K562 (cell line): ENCODE measurements at regions not wholly inside any gene's neighbourhood (a gene's known extent, or its start where the extent isn't known, plus 50 kb on each side); places are given as distances from the start of the nearest gene placed in this dataset.
A peak's percentile ranks its signal among the peaks of the same experiment; 100 is the strongest.

Source experiments
- ARID1B ChIP-seq: fragments of 450-650 bp; IDR thresholded peaks from 2 replicates; pipeline ENCODE4 v1.6.1; 2016; ENCODE audit warnings: antibody characterized with exemption, mild to moderate bottlenecking, inconsistent platforms
- BRD9 ChIP-seq: fragments of 450-650 bp; IDR thresholded peaks from 2 replicates; pipeline ENCODE4 v1.6.1; 2018; ENCODE audit warnings: low read depth; ENCODE audit not compliant: partially characterized antibody
- CHD4 ChIP-seq: fragments of 200-600 bp; sonication (generic); IDR thresholded peaks from 3 replicates; pipeline ENCODE4 v1.6.1; 2012; ENCODE audit warnings: low read depth, mild to moderate bottlenecking, mixed read lengths, low read length, inconsistent platforms; ENCODE audit not compliant: insufficient read depth, insufficient replicate concordance, poor library complexity, severe bottlenecking
- DACH1 ChIP-seq: fragments of 450-650 bp; IDR thresholded peaks from 2 replicates; pipeline ENCODE4 v1.6.1; 2018; ENCODE audit not compliant: partially characterized antibody
- ESRRB ChIP-seq: fragments of 250-450 bp; sonication (Bioruptor Pico); IDR thresholded peaks from 2 replicates; pipeline ENCODE4 v1.5.0; 2020; ENCODE audit warnings: mild to moderate bottlenecking, moderate library complexity, borderline replicate concordance
- FOXP4 ChIP-seq: sonication (generic); formaldehyde crosslinking; IDR thresholded peaks from 2 replicates; pipeline ENCODE4 v1.8.0; 2022; ENCODE audit warnings: mild to moderate bottlenecking, missing genetic modification reagents, borderline replicate concordance
- HDGF ChIP-seq: fragments of 450-650 bp; IDR thresholded peaks from 2 replicates; pipeline ENCODE4 v1.6.1; 2016
- NONO ChIP-seq, 2 experiments: fragments of 200-400 bp in 1 of 2; fragments of 450-650 bp in 1 of 2; formaldehyde crosslinking in 1 of 2; IDR thresholded peaks; 2 replicates each; pipeline ENCODE4 v1.6.1; 2017; ENCODE audit warnings: low read depth in 2 of 2, mild to moderate bottlenecking in 2 of 2, moderate library complexity in 2 of 2, low read length in 1 of 2
- NR3C1 ChIP-seq: sonication (generic); formaldehyde crosslinking; IDR thresholded peaks from 2 replicates; pipeline ENCODE4 v1.8.1; 2022; ENCODE audit warnings: missing genetic modification reagents
- PKNOX1 ChIP-seq: fragments of 450-650 bp; IDR thresholded peaks from 2 replicates; pipeline ENCODE4 v1.6.1; 2016
- POLR2H ChIP-seq: IDR thresholded peaks from 2 replicates; pipeline ENCODE4 v1.6.1; 2016; ENCODE audit warnings: missing genetic modification characterization, low read depth, mild to moderate bottlenecking, control low read depth, missing compliant biosample characterization, moderate library complexity
- SIRT6 ChIP-seq: IDR thresholded peaks from one replicate; pipeline ENCODE4 v1.6.1; 2012; ENCODE audit warnings: low read depth, mild to moderate bottlenecking, control low read depth, inconsistent platforms, low read length, moderate library complexity
- TBP ChIP-seq: optimal IDR thresholded peaks from 2 replicates; pipeline ENCODE3; 2011; ENCODE audit warnings: low read depth, low read length, improper control_type of control experiment
- TFAP4 ChIP-seq: sonication (generic); formaldehyde crosslinking; IDR thresholded peaks from 2 replicates; pipeline ENCODE4 v1.8.0; 2022; ENCODE audit warnings: missing genetic modification reagents, mild to moderate bottlenecking, moderate library complexity, borderline replicate concordance
- ZBTB43 ChIP-seq: sonication (generic); formaldehyde crosslinking; IDR thresholded peaks from 2 replicates; pipeline ENCODE4 v1.8.0; 2023; ENCODE audit warnings: mild to moderate bottlenecking, missing genetic modification reagents
- ZNF133 ChIP-seq: fragments of 250-450 bp; sonication (Bioruptor Pico); IDR thresholded peaks from 2 replicates; pipeline ENCODE4 v1.4.0; 2020; ENCODE audit warnings: mild to moderate bottlenecking
- ZNF75A ChIP-seq: fragments of 450-650 bp; formaldehyde crosslinking; IDR thresholded peaks from 2 replicates; pipeline ENCODE4 v1.4.0; 2020; ENCODE audit warnings: mild to moderate bottlenecking
- ZZZ3 ChIP-seq: fragments of 450-650 bp; IDR thresholded peaks from 2 replicates; pipeline ENCODE4 v1.6.1; 2016; ENCODE audit warnings: antibody characterized with exemption, mild to moderate bottlenecking, moderate library complexity
- TF ChIP-seq, protein P1 (sequence below): fragments of 250-450 bp; sonication (Bioruptor Pico); IDR thresholded peaks from 2 replicates; pipeline ENCODE4 v1.6.1; 2021; ENCODE audit warnings: mild to moderate bottlenecking

GRCh38 chr22:27632451-27633295 is 168.9 kb downstream of the MN1 start (continued):
- TF ChIP-seq BRD9, result no peak
- peak; percentile 26 for TF ChIP-seq DACH1
- no peak for TF ChIP-seq FOXP4 (CRISPR knock-in tag)
- TF ChIP-seq SIRT6, result no peak
- peak; percentile 91 for TF ChIP-seq TFAP4 (CRISPR knock-in tag)
- TF ChIP-seq ZBTB43 (CRISPR knock-in tag), result no peak
- no peak for TF ChIP-seq HDGF
- peak; percentile 29; the same call in 1 of the 2 replicates for TF ChIP-seq ARID1B
- TF ChIP-seq NR3C1 (CRISPR knock-in tag), result no peak
- no peak for TF ChIP-seq CHD4
- peak; percentile 96 for TF ChIP-seq PKNOX1
- no peak for TF ChIP-seq POLR2H (tag)
- TF ChIP-seq ZZZ3, result no peak
- TF ChIP-seq TBP, result no peak
- TF ChIP-seq, protein P1, sequence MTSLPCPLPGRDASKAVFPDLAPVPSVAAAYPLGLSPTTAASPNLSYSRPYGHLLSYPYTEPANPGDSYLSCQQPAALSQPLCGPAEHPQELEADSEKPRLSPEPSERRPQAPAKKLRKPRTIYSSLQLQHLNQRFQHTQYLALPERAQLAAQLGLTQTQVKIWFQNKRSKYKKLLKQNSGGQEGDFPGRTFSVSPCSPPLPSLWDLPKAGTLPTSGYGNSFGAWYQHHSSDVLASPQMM, result no peak
- TF ChIP-seq ESRRB (CRISPR knock-in tag), result no peak
- TF ChIP-seq ZNF75A (CRISPR knock-in tag), result no peak
- no peak for TF ChIP-seq ZNF133
- TF ChIP-seq NONO (IDR thresholded peaks at IDR 0.05; ENCODE audit: low read depth in 2 of 2, low read length in 1 of 2), result no peak
